GM23338 (cell line): ENCODE measurements at regions not wholly inside any gene's neighbourhood (a gene's known extent, or its start where the extent isn't known, plus 50 kb on each side); places are given as distances from the start of the nearest gene placed in this dataset.

Experiments used
- ATAC-seq: fragments of 200-7000 bp; cut with Tn5 transposase; 3 replicates; pipeline ENCODE4 v1.9.1; 2020
- DNase-seq: peaks from one replicate; pipeline ENCODE4 v3.0.0-alpha.2; 2015; ENCODE audit warnings: low spot score
- H2AFZ ChIP-seq: fragments of 200-600 bp; sonication (generic); 2 replicates; pipeline ENCODE4 v1.8.0; 2016; ENCODE audit warnings: antibody characterized with exemption, mild to moderate bottlenecking, moderate library complexity
- H3F3A ChIP-seq: fragments of 200-600 bp; sonication (generic); replicated peaks from 2 replicates; pipeline ENCODE4 v1.8.0; 2017; ENCODE audit warnings: antibody characterized with exemption, mixed run types, low read depth
- H3K27ac ChIP-seq: fragments of 200-600 bp; sonication (generic); 2 replicates; pipeline ENCODE4 v1.6.1; 2016; ENCODE audit warnings: low read depth
- H3K27me3 ChIP-seq: fragments of 200-600 bp; sonication (generic); 2 replicates; pipeline ENCODE4 v1.8.0; 2016; ENCODE audit warnings: mild to moderate bottlenecking, mixed run types, moderate library complexity; ENCODE audit not compliant: insufficient read depth
- H3K36me3 ChIP-seq: fragments of 200-600 bp; sonication (generic); 2 replicates; pipeline ENCODE4 v1.8.0; 2016; ENCODE audit warnings: mild to moderate bottlenecking; ENCODE audit not compliant: insufficient read depth
- H3K4me1 ChIP-seq: fragments of 200-600 bp; sonication (generic); 2 replicates; pipeline ENCODE4 v1.8.0; 2016; ENCODE audit warnings: mild to moderate bottlenecking, moderate library complexity; ENCODE audit not compliant: insufficient read depth
- H3K4me2 ChIP-seq: fragments of 200-600 bp; sonication (generic); 2 replicates; pipeline ENCODE4 v1.7.1; 2017; ENCODE audit warnings: mixed run types
- H3K4me3 ChIP-seq: fragments of 200-600 bp; sonication (generic); 2 replicates; pipeline ENCODE4 v1.6.1; 2016; ENCODE audit warnings: mixed run types
- H3K79me2 ChIP-seq: fragments of 200-600 bp; sonication (generic); replicated peaks from 2 replicates; pipeline ENCODE4 v1.8.0; 2017; ENCODE audit warnings: mild to moderate bottlenecking; ENCODE audit not compliant: insufficient read depth
- H3K9me2 ChIP-seq: fragments of 200-600 bp; sonication (generic); 2 replicates; pipeline ENCODE4 v1.8.0; 2017; ENCODE audit not compliant: insufficient read depth
- H4K20me1 ChIP-seq: fragments of 200-600 bp; sonication (generic); replicated peaks from 2 replicates; pipeline ENCODE4 v1.8.0; 2017; ENCODE audit warnings: mild to moderate bottlenecking; ENCODE audit not compliant: insufficient read depth
- H3K27ac Mint-ChIP-seq: 2 replicates; pipeline ENCODE4 v1.8.0; 2020; ENCODE audit warnings: inconsistent platforms, mild to moderate bottlenecking, moderate library complexity, mixed read lengths
- H3K27me3 Mint-ChIP-seq: 3 replicates; pipeline ENCODE4 v1.8.0; 2022; ENCODE audit warnings: low read depth, mild to moderate bottlenecking, moderate library complexity, mixed read lengths, inconsistent platforms; ENCODE audit not compliant: insufficient read depth, poor library complexity
- H3K36me3 Mint-ChIP-seq: 3 replicates; pipeline ENCODE4 v1.8.0; 2021; ENCODE audit warnings: low read depth, mild to moderate bottlenecking, inconsistent platforms, moderate library complexity, mixed read lengths
- H3K4me1 Mint-ChIP-seq: 3 replicates; pipeline ENCODE4 v1.8.0; 2020; ENCODE audit warnings: mild to moderate bottlenecking, inconsistent platforms, mixed read lengths
- H3K4me3 Mint-ChIP-seq: 3 replicates; pipeline ENCODE4 v1.8.0; 2021; ENCODE audit warnings: moderate library complexity, mild to moderate bottlenecking, inconsistent platforms, mixed read lengths
- H3K9me3 Mint-ChIP-seq: 3 replicates; pipeline ENCODE4 v1.8.0; 2020; ENCODE audit warnings: moderate library complexity, mild to moderate bottlenecking, inconsistent platforms, mixed read lengths
- CREB1 ChIP-seq: fragments of 250-450 bp; sonication (Bioruptor Pico); IDR thresholded peaks from 2 replicates; pipeline ENCODE4 v1.5.0; 2020; ENCODE audit warnings: low read depth, mild to moderate bottlenecking, moderate library complexity
- CTCF ChIP-seq, 2 experiments: fragments of 200-600 bp in 1 of 2; sonication (generic) in 1 of 2; conservative IDR thresholded peaks; 2 replicates each; pipeline versions ENCODE4 v1.5.1 to v1.6.1; 2016 to 2017; ENCODE audit warnings: antibody characterized with exemption in 2 of 2, low read depth in 2 of 2, mild to moderate bottlenecking in 2 of 2, moderate library complexity in 1 of 2
- ETS1 ChIP-seq: IDR thresholded peaks from 2 replicates; pipeline ENCODE4 v1.6.1; 2016; ENCODE audit warnings: antibody characterized with exemption
- EZH2 ChIP-seq: fragments of 200-600 bp; sonication (generic); IDR thresholded peaks from one replicate; pipeline ENCODE4 v1.8.0; 2017; ENCODE audit warnings: antibody characterized with exemption, mild to moderate bottlenecking, low read depth; ENCODE audit not compliant: unreplicated experiment
- EZH2phosphoT487 ChIP-seq: fragments of 200-600 bp; sonication (generic); IDR thresholded peaks from one replicate; pipeline ENCODE4 v1.8.1; 2018; ENCODE audit warnings: antibody characterized with exemption; ENCODE audit not compliant: unreplicated experiment
- JUNB ChIP-seq: IDR thresholded peaks from one replicate; pipeline ENCODE4 v1.6.1; 2016; ENCODE audit warnings: antibody characterized with exemption; ENCODE audit not compliant: unreplicated experiment
- NANOG ChIP-seq: IDR thresholded peaks from 2 replicates; pipeline ENCODE4 v1.6.1; 2016; ENCODE audit warnings: antibody characterized with exemption, borderline replicate concordance
- POLR2AphosphoS5 ChIP-seq: IDR thresholded peaks from 2 replicates; pipeline ENCODE4 v1.6.1; 2016; ENCODE audit warnings: antibody characterized with exemption, low read depth
- REST ChIP-seq: IDR thresholded peaks from one replicate; pipeline ENCODE4 v1.6.1; 2018; ENCODE audit warnings: antibody characterized with exemption; ENCODE audit not compliant: unreplicated experiment
- STAT1 ChIP-seq: IDR thresholded peaks from one replicate; pipeline ENCODE4 v1.6.1; 2016; ENCODE audit warnings: antibody characterized with exemption; ENCODE audit not compliant: unreplicated experiment
- ZNF114 ChIP-seq: fragments of 250-450 bp; sonication (Bioruptor Pico); IDR thresholded peaks from 2 replicates; pipeline ENCODE4 v1.5.0; 2020; ENCODE audit warnings: mild to moderate bottlenecking, moderate library complexity
- ZNF331 ChIP-seq: fragments of 250-450 bp; sonication (Bioruptor Pico); IDR thresholded peaks from 2 replicates; pipeline ENCODE4 v1.5.0; 2020; ENCODE audit warnings: low read depth, mild to moderate bottlenecking, moderate library complexity
- ZNF462 ChIP-seq: fragments of 250-450 bp; sonication (Bioruptor Pico); IDR thresholded peaks from 2 replicates; pipeline ENCODE4 v1.5.0; 2020; ENCODE audit warnings: mild to moderate bottlenecking, moderate library complexity

GRCh38 chr9:106059886-106060285 lies 365.5 kb downstream of the TMEM38B start:
- Histone ChIP-seq H3K4me3 (no peak overlapping the region), H3K27me3 (no peaks in the 10 kb centered on the region), H3K79me2 (no peaks in the 10 kb centered on the region), H3K36me3 (no peaks in the 10 kb centered on the region), H3K27ac (no peak overlapping the region), H3F3A (no peaks in the 10 kb centered on the region), H4K20me1 (no peaks in the 10 kb centered on the region), H3K9me2 (0 out of 2 replicates have a peak, but pooled peaks cover 6% of the 10 kb centered on the region), H3K4me2 (no peak overlapping the region), H3K4me1 (no peaks in the 10 kb centered on the region), H2AFZ (no peak overlapping the region)
- Mint-ChIP-seq H3K27me3 (peaks cover 5% of the 10 kb centered on the region), H3K27ac (no peak overlapping the region), H3K9me3 (peaks cover 21% of the 10 kb centered on the region), H3K4me3 (no peak overlapping the region), H3K4me1 (peaks cover 2% of the 10 kb centered on the region; the same call in 1 of the 3 replicates), H3K36me3 (peaks cover 11% of the 10 kb centered on the region)
- DNase-seq, result no peak
- ATAC-seq, result no peak
- no peak for TF ChIP-seq EZH2
- TF ChIP-seq STAT1, result no peak
- TF ChIP-seq JUNB, result no peak
- TF ChIP-seq NANOG, result no peak
- TF ChIP-seq POLR2AphosphoS5, result no peak
- TF ChIP-seq ZNF331 (CRISPR knock-in tag), result no peak
- TF ChIP-seq EZH2phosphoT487, result no peak
- no peak for TF ChIP-seq CREB1 (CRISPR knock-in tag)
- TF ChIP-seq ETS1, result no peak
- no peak for TF ChIP-seq REST
- no peak for TF ChIP-seq ZNF462 (CRISPR knock-in tag)
- no peak for TF ChIP-seq CTCF (conservative IDR thresholded peaks at IDR 0.05; ENCODE audit: low read depth in 2 of 2)
- TF ChIP-seq ZNF114 (CRISPR knock-in tag), result no peak
